ENCODE measurements at regions not wholly inside any gene's neighbourhood (a gene's known extent, or its start where the extent isn't known, plus 50 kb on each side); places are given as distances from the start of the nearest gene placed in this dataset.

GRCh38 chr1:229947968-229948367, 119.1 kb upstream of the GALNT2 start:
- Histone ChIP-seq H3K27me3 (replicated peaks in 1 of 4; ENCODE audit: control insufficient read depth in 3 of 4, extremely low read depth in 1 of 4, insufficient read depth in 3 of 4, low read length in 3 of 4) (no peaks in the 10 kb centered on the region), H3K14ac (ENCODE audit: insufficient read length) (no peak overlapping the region), H4K5ac (ENCODE audit: insufficient read length, low read depth, low read length) (no peak overlapping the region), H3K9ac (replicated peaks in 1 of 4; ENCODE audit: extremely low read depth in 1 of 4, low read depth in 3 of 4, low read length in 3 of 4) (no peak overlapping the region), H3K36me3 (ENCODE audit: control insufficient read depth in 2 of 4, insufficient read depth in 4 of 4, low read length in 3 of 4) (no peaks in the 10 kb centered on the region), H3K4me2 (ENCODE audit: insufficient read depth in 1 of 2, low read depth in 2 of 2, low read length in 2 of 2) (no peak overlapping the region), H3K23ac (ENCODE audit: insufficient read length) (no peak overlapping the region), H2BK20ac (ENCODE audit: low read length) (no peak overlapping the region), H4K91ac (replicated peaks; ENCODE audit: insufficient read length, low read length) (no peak overlapping the region), H2BK15ac (ENCODE audit: low read length) (no peak overlapping the region), H4K8ac (ENCODE audit: extremely low read depth, insufficient read depth, low read length) (no peak overlapping the region), H3K4me3 (ENCODE audit: extremely low read depth in 1 of 4, insufficient read depth in 2 of 4, low read depth in 3 of 4, low read length in 4 of 4) (no peak overlapping the region), H2BK5ac (ENCODE audit: low read depth, low read length) (no peak overlapping the region), H2BK12ac (ENCODE audit: low read depth, low read length) (no peak overlapping the region), H3K79me2 (ENCODE audit: control insufficient read depth in 1 of 2, insufficient read depth in 2 of 2, low read length in 2 of 2) (no peaks in the 10 kb centered on the region), H3K23me2 (ENCODE audit: low read depth, low read length) (no peaks in the 10 kb centered on the region; the same call in 1 of the 2 replicates), H2AFZ (ENCODE audit: low read length) (no peak overlapping the region), H3K18ac (ENCODE audit: extremely low read depth, low read length) (no peak overlapping the region), H3K56ac (replicated peaks; ENCODE audit: insufficient read length, low read depth, low read length) (no peak overlapping the region), H3K4ac (replicated peaks; ENCODE audit: insufficient read length, low read depth, low read length) (no peak overlapping the region), H3K9me3 (ENCODE audit: insufficient read depth in 2 of 2, low read depth in 1 of 2, low read length in 1 of 2) (no peaks in the 10 kb centered on the region), H3K27ac (ENCODE audit: low read depth, low read length) (no peak overlapping the region), H3K79me1 (ENCODE audit: low read depth, low read length) (no peaks in the 10 kb centered on the region), H2BK120ac (replicated peaks; ENCODE audit: low read depth, low read length) (no peak overlapping the region), H3K4me1 (replicated peaks in 1 of 4; ENCODE audit: control insufficient read depth in 3 of 4, insufficient read depth in 4 of 4, low read length in 3 of 4) (no peaks in the 10 kb centered on the region), H4K20me1 (replicated peaks in 1 of 2; ENCODE audit: control insufficient read depth in 1 of 2, insufficient read depth in 2 of 2, low read length in 2 of 2) (no peaks in the 10 kb centered on the region), H2AK5ac (ENCODE audit: low read depth, low read length) (no peak overlapping the region)
- no peak for TF ChIP-seq ATF2 (IDR thresholded peaks at IDR 0.05; ENCODE audit: low read length)
- no peak for TF ChIP-seq ATF3 (IDR thresholded peaks at IDR 0.05; ENCODE audit: insufficient read depth, low read depth, low read length)
- no peak for TF ChIP-seq RFX5 (IDR thresholded peaks at IDR 0.05; ENCODE audit: borderline replicate concordance, low read depth, low read length)
- no peak for TF ChIP-seq KDM1A (IDR thresholded peaks at IDR 0.05; ENCODE audit: borderline replicate concordance, low read length)
- no peak for TF ChIP-seq CEBPB (IDR thresholded peaks at IDR 0.05; ENCODE audit: low read depth, low read length)
- no peak for TF ChIP-seq KDM4A (IDR thresholded peaks at IDR 0.05; ENCODE audit: low read depth, low read length, severe bottlenecking)
- TF ChIP-seq SIX5 (IDR thresholded peaks at IDR 0.05; ENCODE audit: low read depth, low read length) = no peak
- TF ChIP-seq PHF8 (conservative IDR thresholded peaks at IDR 0.05; ENCODE audit: low read depth, low read length) = no peak
- no peak for TF ChIP-seq POU5F1 (IDR thresholded peaks at IDR 0.05; ENCODE audit: low read depth, low read length)
- no peak for TF ChIP-seq RAD21 (IDR thresholded peaks at IDR 0.05 in 1 of 2, conservative IDR thresholded peaks at IDR 0.05 in 1 of 2; ENCODE audit: low read depth in 2 of 2, low read length in 2 of 2)
- POLR2A ChIA-PET (ENCODE audit: partially characterized antibody) = no interaction called here
- no peak for DNase-seq (ENCODE audit: low read depth in 1 of 2, low spot score in 2 of 2)
- CTCF ChIA-PET (ENCODE audit: partially characterized antibody) = interaction anchor here (0.6 to 1.0 kb wide), 3 partner anchors 28 to 300 kb away, joined by 3 to 4 read pairs (median 4); no protein-coding TSS in a partner anchor
- WGBS, 2 experiments (ENCODE audit: extremely low coverage in 1 of 2, insufficient coverage in 1 of 2, insufficient read length in 1 of 2, insufficient replicate concordance in 2 of 2, low coverage in 1 of 2, low lambda C conversion rate in 2 of 2, missing lambda C conversion rate in 1 of 2) = 91% methylated on average over 3 of the region's 3 CpGs; no CpG with 5 or more reads in 1 of the 2 experiments
- FAIRE-seq = no peak
